ENCODE measurements at regions not wholly inside any gene's neighbourhood (a gene's known extent, or its start where the extent isn't known, plus 50 kb on each side); places are given as distances from the start of the nearest gene placed in this dataset.

GRCh38 chr12:24071842-24072241 is 122.4 kb upstream of the SOX5 start:
- H3K27me3 ChIP-seq (ENCODE audit: low read depth, low read length): no peaks in the 10 kb centered on the region

GRCh38 chr12:24069532-24070395 is 120.3 kb upstream of the SOX5 start:
- no peak overlapping the region for H3K27ac ChIP-seq (ENCODE audit: low read length)
- no peak overlapping the region for H3K4me3 ChIP-seq (ENCODE audit: low read depth in 1 of 2, low read length in 2 of 2)
- no peaks in the 10 kb centered on the region for H3K4me1 ChIP-seq (ENCODE audit: control insufficient read depth in 1 of 2, insufficient read depth in 2 of 2, low read length in 2 of 2)
- H3K36me3 ChIP-seq (ENCODE audit: control insufficient read depth in 1 of 2, insufficient read depth in 2 of 2, low read length in 2 of 2): no peaks in the 10 kb centered on the region
- no peaks in the 10 kb centered on the region for H3K27me3 ChIP-seq (ENCODE audit: low read depth, low read length)
- no peaks in the 10 kb centered on the region for H3K9me3 ChIP-seq (ENCODE audit: control insufficient read depth in 1 of 2, low read length in 2 of 2)

More at GRCh38 chr12:24071842-24072241, 122.4 kb upstream of the SOX5 start:
- H3K4me1 ChIP-seq (ENCODE audit: control insufficient read depth in 1 of 2, insufficient read depth in 2 of 2, low read length in 2 of 2): no peaks in the 10 kb centered on the region
- H3K9me3 ChIP-seq (ENCODE audit: control insufficient read depth in 1 of 2, low read length in 2 of 2): no peaks in the 10 kb centered on the region
- H3K27ac ChIP-seq (ENCODE audit: low read length): no peak overlapping the region
- no peaks in the 10 kb centered on the region for H3K36me3 ChIP-seq (ENCODE audit: control insufficient read depth in 1 of 2, insufficient read depth in 2 of 2, low read length in 2 of 2)
- H3K4me3 ChIP-seq (ENCODE audit: low read depth in 1 of 2, low read length in 2 of 2): no peak overlapping the region

- Histone ChIP-seq H3K9me3 (ENCODE audit: control insufficient read depth in 1 of 2, low read length in 2 of 2) (no peaks in the 10 kb centered on the region), H3K4me3 (ENCODE audit: low read depth in 1 of 2, low read length in 2 of 2) (no peak overlapping the region), H3K27ac (ENCODE audit: low read length) (no peak overlapping the region), H3K27me3 (ENCODE audit: low read depth, low read length) (no peaks in the 10 kb centered on the region), H3K36me3 (ENCODE audit: control insufficient read depth in 1 of 2, insufficient read depth in 2 of 2, low read length in 2 of 2) (no peaks in the 10 kb centered on the region), H3K4me1 (ENCODE audit: control insufficient read depth in 1 of 2, insufficient read depth in 2 of 2, low read length in 2 of 2) (no peaks in the 10 kb centered on the region)
Observed at GRCh38 chr12:24066865-24067264, 117.4 kb upstream of the SOX5 start.

GRCh38 chr12:24066097-24066496 is 116.6 kb upstream of the SOX5 start:
- no peaks in the 10 kb centered on the region for H3K9me3 ChIP-seq (ENCODE audit: control insufficient read depth in 1 of 2, low read length in 2 of 2)
- no peak overlapping the region for H3K27ac ChIP-seq (ENCODE audit: low read length)
- H3K4me3 ChIP-seq (ENCODE audit: low read depth in 1 of 2, low read length in 2 of 2): no peak overlapping the region
- H3K36me3 ChIP-seq (ENCODE audit: control insufficient read depth in 1 of 2, insufficient read depth in 2 of 2, low read length in 2 of 2): no peaks in the 10 kb centered on the region
- no peaks in the 10 kb centered on the region for H3K27me3 ChIP-seq (ENCODE audit: low read depth, low read length)
- H3K4me1 ChIP-seq (ENCODE audit: control insufficient read depth in 1 of 2, insufficient read depth in 2 of 2, low read length in 2 of 2): no peaks in the 10 kb centered on the region

GRCh38 chr12:24062642-24063245 is 113.3 kb upstream of the SOX5 start:
- Histone ChIP-seq H3K27ac (ENCODE audit: low read length) (no peak overlapping the region), H3K4me1 (ENCODE audit: control insufficient read depth in 1 of 2, insufficient read depth in 2 of 2, low read length in 2 of 2) (no peaks in the 10 kb centered on the region), H3K36me3 (ENCODE audit: control insufficient read depth in 1 of 2, insufficient read depth in 2 of 2, low read length in 2 of 2) (no peaks in the 10 kb centered on the region), H3K27me3 (ENCODE audit: low read depth, low read length) (no peaks in the 10 kb centered on the region), H3K9me3 (ENCODE audit: control insufficient read depth in 1 of 2, low read length in 2 of 2) (no peaks in the 10 kb centered on the region), H3K4me3 (ENCODE audit: low read depth in 1 of 2, low read length in 2 of 2) (no peak overlapping the region)

- no peaks in the 10 kb centered on the region for H3K4me1 ChIP-seq (ENCODE audit: control insufficient read depth in 1 of 2, insufficient read depth in 2 of 2, low read length in 2 of 2)
- no peaks in the 10 kb centered on the region for H3K27me3 ChIP-seq (ENCODE audit: low read depth, low read length)
- no peak overlapping the region for H3K4me3 ChIP-seq (ENCODE audit: low read depth in 1 of 2, low read length in 2 of 2)
- no peaks in the 10 kb centered on the region for H3K36me3 ChIP-seq (ENCODE audit: control insufficient read depth in 1 of 2, insufficient read depth in 2 of 2, low read length in 2 of 2)
- H3K9me3 ChIP-seq (ENCODE audit: control insufficient read depth in 1 of 2, low read length in 2 of 2): no peaks in the 10 kb centered on the region
- H3K27ac ChIP-seq (ENCODE audit: low read length): no peak overlapping the region
Observed at GRCh38 chr12:24060089-24060488, 110.6 kb upstream of the SOX5 start.

GRCh38 chr12:24057920-24058476 is 108.5 kb upstream of the SOX5 start:
- no peaks in the 10 kb centered on the region for H3K36me3 ChIP-seq (ENCODE audit: control insufficient read depth in 1 of 2, insufficient read depth in 2 of 2, low read length in 2 of 2)
- no peaks in the 10 kb centered on the region for H3K27me3 ChIP-seq (ENCODE audit: low read depth, low read length)
- H3K9me3 ChIP-seq (ENCODE audit: control insufficient read depth in 1 of 2, low read length in 2 of 2): no peaks in the 10 kb centered on the region
- no peak overlapping the region for H3K27ac ChIP-seq (ENCODE audit: low read length)
- no peak overlapping the region for H3K4me3 ChIP-seq (ENCODE audit: low read depth in 1 of 2, low read length in 2 of 2)
- H3K4me1 ChIP-seq (ENCODE audit: control insufficient read depth in 1 of 2, insufficient read depth in 2 of 2, low read length in 2 of 2): no peaks in the 10 kb centered on the region

GRCh38 chr12:24055747-24056146 is 106.3 kb upstream of the SOX5 start:
- H3K27me3 ChIP-seq (ENCODE audit: low read depth, low read length): no peaks in the 10 kb centered on the region
- no peaks in the 10 kb centered on the region for H3K36me3 ChIP-seq (ENCODE audit: control insufficient read depth in 1 of 2, insufficient read depth in 2 of 2, low read length in 2 of 2)
- H3K27ac ChIP-seq (ENCODE audit: low read length): no peak overlapping the region
- no peaks in the 10 kb centered on the region for H3K4me1 ChIP-seq (ENCODE audit: control insufficient read depth in 1 of 2, insufficient read depth in 2 of 2, low read length in 2 of 2)
- no peak overlapping the region for H3K4me3 ChIP-seq (ENCODE audit: low read depth in 1 of 2, low read length in 2 of 2)
- H3K9me3 ChIP-seq (ENCODE audit: control insufficient read depth in 1 of 2, low read length in 2 of 2): no peaks in the 10 kb centered on the region

GRCh38 chr12:24054416-24054815 is 104.9 kb upstream of the SOX5 start:
- H3K27me3 ChIP-seq (ENCODE audit: low read depth, low read length): no peaks in the 10 kb centered on the region
- H3K36me3 ChIP-seq (ENCODE audit: control insufficient read depth in 1 of 2, insufficient read depth in 2 of 2, low read length in 2 of 2): no peaks in the 10 kb centered on the region
- H3K27ac ChIP-seq (ENCODE audit: low read length): no peak overlapping the region
- H3K4me3 ChIP-seq (ENCODE audit: low read depth in 1 of 2, low read length in 2 of 2): no peak overlapping the region
- no peaks in the 10 kb centered on the region for H3K9me3 ChIP-seq (ENCODE audit: control insufficient read depth in 1 of 2, low read length in 2 of 2)
- no peaks in the 10 kb centered on the region for H3K4me1 ChIP-seq (ENCODE audit: control insufficient read depth in 1 of 2, insufficient read depth in 2 of 2, low read length in 2 of 2)

- no peaks in the 10 kb centered on the region for H3K9me3 ChIP-seq (ENCODE audit: control insufficient read depth in 1 of 2, low read length in 2 of 2)
- no peaks in the 10 kb centered on the region for H3K36me3 ChIP-seq (ENCODE audit: control insufficient read depth in 1 of 2, insufficient read depth in 2 of 2, low read length in 2 of 2)
- H3K4me1 ChIP-seq (ENCODE audit: control insufficient read depth in 1 of 2, insufficient read depth in 2 of 2, low read length in 2 of 2): no peaks in the 10 kb centered on the region
- H3K27ac ChIP-seq (ENCODE audit: low read length): no peak overlapping the region
- no peaks in the 10 kb centered on the region for H3K27me3 ChIP-seq (ENCODE audit: low read depth, low read length)
- H3K4me3 ChIP-seq (ENCODE audit: low read depth in 1 of 2, low read length in 2 of 2): no peak overlapping the region
Observed at GRCh38 chr12:24049728-24050127, 100.3 kb upstream of the SOX5 start.

GRCh38 chr12:24049101-24049500 is 99.6 kb upstream of the SOX5 start:
- Histone ChIP-seq H3K27me3 (ENCODE audit: low read depth, low read length) (no peaks in the 10 kb centered on the region), H3K4me3 (ENCODE audit: low read depth in 1 of 2, low read length in 2 of 2) (no peak overlapping the region), H3K9me3 (ENCODE audit: control insufficient read depth in 1 of 2, low read length in 2 of 2) (no peaks in the 10 kb centered on the region), H3K36me3 (ENCODE audit: control insufficient read depth in 1 of 2, insufficient read depth in 2 of 2, low read length in 2 of 2) (no peaks in the 10 kb centered on the region), H3K4me1 (ENCODE audit: control insufficient read depth in 1 of 2, insufficient read depth in 2 of 2, low read length in 2 of 2) (no peaks in the 10 kb centered on the region), H3K27ac (ENCODE audit: low read length) (no peak overlapping the region)
